ENCODE measurements at regions not wholly inside any gene's neighbourhood (a gene's known extent, or its start where the extent isn't known, plus 50 kb on each side); places are given as distances from the start of the nearest gene placed in this dataset.
A peak's percentile ranks its signal among the peaks of the same experiment; 100 is the strongest.
"Not testable (repeated sequence)": the region's sequence is repeated elsewhere in the genome, so short reads cannot be mapped to it uniquely, and the experiment has no call there.

DNA sequence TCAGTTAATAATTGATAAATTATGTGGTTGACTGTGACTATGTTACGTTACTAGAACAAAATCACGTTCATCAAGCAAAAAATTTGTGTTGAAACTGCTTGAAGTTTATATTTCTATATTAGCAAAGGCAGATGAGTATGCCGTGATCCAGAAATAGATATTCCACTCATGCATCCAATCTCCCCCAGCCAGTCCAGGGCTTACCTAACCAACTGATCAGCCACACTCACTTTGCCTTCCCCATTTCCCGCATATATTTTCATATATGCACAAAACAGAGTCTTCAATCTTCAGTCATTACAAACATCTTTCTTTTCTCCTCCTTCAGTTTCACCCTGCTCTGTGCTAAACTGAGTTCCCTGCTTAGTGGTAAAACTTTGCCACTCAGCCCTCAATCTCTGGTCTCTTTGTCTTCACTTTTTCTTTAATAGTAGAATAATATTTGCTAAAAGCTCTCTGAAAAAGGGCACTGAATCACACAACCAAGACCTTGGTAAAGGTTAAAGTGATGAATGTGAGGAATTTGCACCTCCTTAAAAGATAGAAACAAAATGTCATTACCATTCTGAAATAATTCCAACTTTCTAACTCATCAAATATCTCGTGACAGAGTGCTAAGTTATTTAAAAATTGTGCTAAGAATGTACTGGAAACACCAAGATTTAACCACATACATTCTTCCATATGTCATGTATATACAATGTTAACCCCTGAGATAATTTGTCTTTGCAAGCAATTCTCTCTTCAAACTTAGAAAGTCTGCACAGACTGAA is 893.2 kb upstream of the CRIM1 start:
- no peak for DNase-seq (ENCODE audit: low read depth in 2 of 3, low spot score in 1 of 3)

DNA sequence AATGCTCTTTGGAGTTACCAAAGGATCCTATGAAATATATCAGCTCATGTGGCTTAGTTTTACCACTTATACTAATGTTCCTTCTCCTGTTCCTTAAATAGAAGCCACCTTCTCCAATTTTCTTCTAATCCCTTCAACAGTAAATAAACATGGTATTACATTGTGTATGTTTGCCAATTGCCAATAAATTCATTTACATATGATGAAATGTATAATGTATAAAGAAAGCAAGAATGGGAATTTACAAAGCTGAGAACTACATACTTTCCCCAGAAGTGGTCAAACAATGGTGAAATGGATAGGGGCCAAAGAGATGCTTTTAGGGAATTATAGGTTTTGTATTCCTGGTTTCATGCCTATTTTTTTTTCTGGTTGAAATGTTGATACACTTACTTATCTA is 894.2 kb upstream of the CRIM1 start:
- DNase-seq (ENCODE audit: low read depth in 2 of 3, low spot score in 1 of 3) = no peak

DNA sequence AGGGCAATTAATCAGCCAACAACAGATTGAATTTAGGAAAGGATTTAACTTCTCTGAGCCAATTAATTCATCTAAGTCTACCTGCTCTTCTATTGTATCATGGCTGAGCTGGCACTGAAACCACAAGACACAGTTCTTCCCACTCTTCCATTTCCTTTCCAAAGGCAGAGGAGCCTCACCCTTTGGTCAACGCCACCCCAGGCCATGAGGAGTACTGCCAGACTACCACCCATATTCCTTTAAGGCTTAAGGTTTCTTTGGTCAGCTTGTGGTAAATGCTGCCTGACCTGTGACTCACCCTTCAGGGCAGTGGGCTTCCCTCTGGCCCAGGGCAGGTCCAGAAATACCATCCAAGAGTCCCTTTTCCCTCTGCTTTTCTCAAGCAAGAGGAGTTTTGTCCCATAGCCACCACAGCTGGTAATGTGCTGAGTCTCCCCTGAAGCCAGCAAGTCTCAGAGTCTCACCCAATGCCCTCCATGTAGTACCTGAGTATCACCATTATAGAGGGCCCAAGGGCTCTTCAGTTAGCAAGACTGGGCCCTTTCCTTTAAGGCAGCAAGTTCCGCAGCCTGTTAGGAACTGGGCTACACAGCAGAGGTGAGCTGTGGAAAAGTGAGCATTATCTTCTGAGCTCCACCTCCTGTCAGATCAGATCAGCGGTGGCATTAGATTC is 900.5 kb upstream of the CRIM1 start:
- DNase-seq (ENCODE audit: low read depth in 2 of 3, low spot score in 1 of 3) = no peak

DNA sequence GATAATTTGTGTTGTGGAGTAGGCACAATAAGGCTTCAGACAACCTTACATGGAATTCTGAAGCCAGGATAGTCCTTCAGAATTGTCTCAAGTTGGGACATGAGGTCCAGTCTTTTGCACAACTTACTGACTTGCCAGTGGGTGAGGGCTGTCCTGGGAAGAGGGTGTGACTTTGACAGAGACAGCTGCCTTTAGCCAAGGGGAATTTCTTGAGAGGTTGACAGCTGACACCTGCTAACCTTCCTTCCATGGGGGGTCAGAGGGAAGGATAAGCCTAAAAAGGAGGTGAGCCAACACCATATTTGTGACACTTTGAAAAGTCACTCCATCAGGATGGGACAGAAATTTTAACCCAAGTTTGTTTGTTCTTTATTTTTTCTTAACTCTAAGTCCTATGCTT is 907.8 kb upstream of the CRIM1 start:
- no peak for DNase-seq (ENCODE audit: low read depth in 2 of 3, low spot score in 1 of 3)

DNA sequence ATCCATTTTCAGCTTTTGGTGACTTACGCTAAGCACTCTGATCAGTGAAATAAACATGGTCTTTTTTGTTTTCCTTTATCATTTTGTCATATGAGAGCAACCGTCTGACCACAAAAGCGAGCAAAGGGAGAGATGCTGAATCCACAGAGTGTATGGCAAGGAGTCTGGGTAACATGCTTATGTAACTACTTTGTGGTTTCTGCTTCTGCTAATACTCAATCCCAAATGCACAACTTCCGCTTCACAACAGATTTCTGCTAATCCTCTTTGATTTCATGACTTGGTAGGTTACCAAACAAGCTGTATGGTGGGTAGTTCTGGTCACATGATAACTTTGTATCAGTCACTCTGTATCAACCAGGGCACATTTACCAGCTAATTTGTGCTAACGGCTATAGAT is 908.4 kb upstream of the CRIM1 start:
- DNase-seq (ENCODE audit: low read depth in 2 of 3, low spot score in 1 of 3) = no peak

DNA sequence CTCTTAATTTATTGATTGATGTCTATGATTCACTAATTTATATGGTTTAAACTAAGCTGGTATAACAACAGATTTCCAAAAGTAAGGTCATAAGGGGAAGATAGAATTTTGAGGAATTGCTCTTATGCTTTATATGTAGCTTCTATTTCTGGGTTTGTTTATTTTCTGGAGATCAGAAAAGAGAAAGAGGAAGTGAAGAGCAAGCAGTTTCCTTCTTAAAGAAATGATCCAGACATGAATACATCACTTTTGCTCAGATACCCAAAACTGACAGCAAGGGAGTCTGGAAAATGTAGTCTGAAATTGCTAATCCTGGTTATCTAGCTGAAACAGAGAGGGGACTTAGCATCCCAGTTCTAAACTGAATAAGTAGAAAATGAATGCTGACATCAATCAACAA is 912.5 kb upstream of the CRIM1 start:
- DNase-seq (ENCODE audit: low read depth in 2 of 3, low spot score in 1 of 3) = no peak

DNA sequence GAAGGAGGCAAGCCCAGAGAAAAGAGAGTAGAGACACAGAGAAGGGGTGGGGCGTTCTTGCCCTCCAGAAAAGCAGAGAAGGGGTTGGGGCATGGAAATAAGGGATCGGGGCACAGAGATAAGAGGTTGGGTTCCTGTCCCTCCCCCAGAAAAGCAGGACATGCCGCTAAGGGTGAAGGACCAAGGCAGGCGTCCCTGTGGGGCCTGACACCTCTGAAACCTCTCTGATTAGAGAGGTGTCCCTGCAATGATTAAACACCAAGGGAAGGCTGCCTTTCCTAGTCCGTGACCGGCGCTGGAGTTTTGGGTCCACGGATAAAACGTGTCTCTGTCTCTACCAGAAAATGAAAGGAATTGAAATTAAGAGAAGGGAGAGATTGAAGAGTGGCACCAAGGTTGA is 914.0 kb upstream of the CRIM1 start:
- not testable (repeated sequence) for DNase-seq (ENCODE audit: low read depth in 2 of 3, low spot score in 1 of 3)

DNA sequence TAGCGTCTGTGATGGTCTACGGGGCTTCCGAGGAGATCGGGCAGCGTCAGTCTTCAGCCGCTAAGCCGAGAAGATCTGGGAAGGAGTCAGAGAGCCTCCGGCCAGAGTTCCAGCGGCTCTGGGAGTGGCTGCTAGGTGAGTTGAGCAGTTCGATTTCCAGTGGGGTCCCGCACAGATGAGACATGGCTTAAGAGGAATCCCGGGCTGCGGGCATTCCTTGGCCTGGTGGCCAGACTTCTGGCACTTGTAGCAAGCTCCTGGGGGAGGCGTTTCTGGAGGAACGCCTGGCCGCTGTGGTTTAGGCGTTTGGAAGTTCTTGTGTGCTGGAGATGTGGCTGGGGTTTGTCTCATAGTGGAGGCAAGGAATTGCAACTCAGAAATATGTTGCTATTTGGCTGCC is 915.3 kb upstream of the CRIM1 start:
- DNase-seq (ENCODE audit: low read depth in 2 of 3, low spot score in 1 of 3) = not testable (repeated sequence)

DNA sequence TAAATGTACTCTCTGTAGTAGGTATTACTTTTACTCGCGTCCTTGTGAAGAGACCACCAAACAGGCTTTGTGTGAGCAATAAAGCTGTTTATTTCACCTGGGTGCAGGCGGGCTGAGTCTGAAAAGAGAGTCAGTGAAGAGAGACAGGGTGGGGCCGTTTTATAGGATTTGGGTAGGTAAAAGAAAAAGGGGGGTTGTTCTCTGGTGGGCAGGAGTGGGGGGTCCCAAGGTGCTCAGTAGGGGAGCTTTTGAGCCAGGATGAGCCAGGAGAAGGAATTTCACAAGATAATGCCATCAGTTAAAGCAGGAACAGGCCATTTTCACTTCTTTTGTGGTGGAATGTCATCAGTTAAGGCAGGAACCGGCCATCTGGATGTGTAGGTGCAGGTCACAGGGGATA is 918.7 kb upstream of the CRIM1 start:
- not testable (repeated sequence) for DNase-seq (ENCODE audit: low read depth in 2 of 3, low spot score in 1 of 3)

DNA sequence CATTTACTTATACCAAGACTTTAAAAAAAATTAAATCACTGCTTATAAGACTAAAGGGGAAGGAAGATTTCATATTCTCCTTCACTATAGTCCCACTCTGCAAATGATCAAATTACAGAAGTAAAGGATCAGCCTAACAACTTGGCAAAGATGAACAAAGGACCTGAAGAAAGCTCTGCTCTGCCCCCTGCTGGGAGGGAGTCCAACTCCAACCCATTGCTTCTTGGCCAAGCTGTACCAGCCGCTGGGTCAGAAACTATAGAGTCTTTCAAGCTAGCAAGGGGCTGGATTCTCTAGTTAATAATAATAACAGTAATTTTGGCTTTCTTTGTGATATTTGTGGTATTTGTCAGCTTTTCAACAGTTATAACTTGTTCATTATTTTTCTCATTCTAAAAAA is 927.0 kb upstream of the CRIM1 start:
- peak in 1 of 3 donors; percentile 12 for DNase-seq (ENCODE audit: low read depth in 2 of 3, low spot score in 1 of 3)

DNA sequence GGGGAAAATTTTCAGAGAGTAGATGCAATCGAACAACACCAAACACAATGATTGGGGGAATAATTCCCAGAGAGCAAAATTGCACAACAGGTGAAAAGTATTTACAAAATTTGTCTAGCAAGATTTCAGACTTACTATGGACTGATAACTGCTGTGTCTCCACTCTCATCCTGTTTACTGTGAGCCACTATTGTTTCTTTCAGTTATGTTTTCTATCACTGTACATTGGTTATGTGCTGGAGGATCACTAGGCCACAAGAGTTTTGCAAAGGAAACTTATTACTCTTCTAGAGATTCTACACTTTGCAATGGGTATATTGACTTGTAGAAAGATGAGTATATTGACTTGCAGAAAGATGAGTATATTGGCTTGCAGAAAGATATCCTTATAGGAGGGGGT is 934.1 kb upstream of the CRIM1 start:
- no peak for DNase-seq (ENCODE audit: low read depth in 2 of 3, low spot score in 1 of 3)

DNA sequence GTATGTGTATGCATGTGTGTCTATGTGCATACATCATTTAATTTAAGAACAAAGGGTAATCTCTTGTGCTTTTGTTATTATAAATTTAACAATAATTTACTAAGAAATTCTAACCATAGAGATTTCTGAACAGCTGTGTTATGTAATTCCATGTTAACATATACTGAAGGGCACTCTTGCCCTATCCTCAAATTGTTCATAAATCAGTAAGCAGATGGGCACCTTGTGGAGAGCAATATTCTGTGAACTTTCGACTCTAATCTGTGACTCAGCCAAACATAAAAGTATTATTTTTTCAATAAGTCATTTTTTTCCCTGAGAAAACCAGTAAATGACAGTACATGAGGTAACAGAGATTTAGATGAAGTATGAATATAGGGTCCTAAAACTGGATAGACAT is 938.3 kb upstream of the CRIM1 start:
- DNase-seq (ENCODE audit: low read depth in 2 of 3, low spot score in 1 of 3) = no peak

DNA sequence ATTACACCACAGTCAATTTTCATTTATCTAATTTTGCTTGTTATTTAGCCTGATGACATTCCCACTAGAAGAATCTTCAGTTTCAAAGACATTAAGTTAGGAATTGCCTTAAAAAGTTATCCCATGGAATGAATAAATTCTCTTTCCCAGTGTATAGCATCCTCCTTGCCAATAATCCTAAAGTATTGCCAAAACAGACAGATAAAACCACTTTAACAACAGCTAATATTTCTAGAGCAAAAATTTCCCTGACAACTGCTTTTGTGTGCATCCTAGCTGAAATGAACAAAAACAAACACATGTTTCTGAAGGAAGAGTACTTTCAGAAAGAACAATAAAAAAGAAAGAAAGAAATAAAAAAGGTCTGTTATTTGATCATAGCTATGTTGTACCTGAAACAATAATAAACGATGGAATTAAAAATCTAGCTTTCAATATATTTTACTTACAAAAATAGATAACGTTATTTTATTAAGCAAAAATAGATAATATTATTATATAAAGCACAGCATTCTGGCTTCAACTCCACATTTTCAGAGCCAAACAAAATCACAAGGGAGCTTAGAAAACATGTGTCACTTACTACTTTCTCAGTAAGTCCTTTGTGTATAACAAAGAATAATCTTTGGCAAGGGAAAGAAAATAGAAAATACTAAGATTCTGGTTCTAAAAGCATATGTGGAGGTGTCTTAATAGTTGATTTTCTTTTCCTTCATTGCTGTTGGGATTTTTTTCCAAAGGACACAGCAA is 939.0 kb upstream of the CRIM1 start:
- no peak for DNase-seq (ENCODE audit: low read depth in 2 of 3, low spot score in 1 of 3)

DNA sequence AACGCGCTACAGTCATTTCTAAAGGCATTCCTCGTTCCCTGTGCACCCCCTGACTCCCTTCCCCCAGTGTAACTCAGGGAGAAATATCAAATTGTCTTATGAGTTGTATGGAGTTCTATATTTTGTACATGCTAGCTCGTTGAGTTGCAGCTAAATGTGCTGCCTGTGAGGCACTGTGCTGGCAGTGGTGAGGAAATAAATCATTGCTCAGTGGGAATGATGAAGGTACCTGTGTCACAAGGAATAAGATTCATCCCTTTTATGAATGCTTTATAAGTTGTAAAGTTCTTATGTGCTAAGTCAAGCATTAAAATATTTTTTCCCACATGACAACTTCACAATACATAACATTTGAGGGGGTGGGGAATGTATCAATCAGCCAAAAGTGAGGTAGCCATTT is 939.6 kb upstream of the CRIM1 start:
- DNase-seq (ENCODE audit: low read depth in 2 of 3, low spot score in 1 of 3) = no peak

DNA sequence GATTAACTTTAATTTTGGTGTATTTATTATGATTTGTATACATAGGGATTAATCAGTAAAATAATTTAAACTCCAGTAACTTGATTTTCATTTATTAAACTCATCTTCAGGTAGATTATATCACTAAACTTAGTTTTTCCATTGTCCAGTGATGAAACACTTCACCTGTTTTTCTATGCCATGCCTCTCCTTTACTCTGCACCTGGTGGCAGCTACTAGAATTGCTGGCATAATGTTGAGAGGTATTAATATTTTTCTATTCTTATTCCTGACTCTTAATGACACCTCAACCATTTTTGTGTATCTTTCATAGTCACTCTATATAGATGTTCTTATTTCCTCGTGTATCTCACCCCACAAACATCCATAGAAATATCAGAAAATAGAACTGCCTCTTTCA is 940.3 kb upstream of the CRIM1 start:
- DNase-seq (ENCODE audit: low read depth in 2 of 3, low spot score in 1 of 3) = no peak

DNA sequence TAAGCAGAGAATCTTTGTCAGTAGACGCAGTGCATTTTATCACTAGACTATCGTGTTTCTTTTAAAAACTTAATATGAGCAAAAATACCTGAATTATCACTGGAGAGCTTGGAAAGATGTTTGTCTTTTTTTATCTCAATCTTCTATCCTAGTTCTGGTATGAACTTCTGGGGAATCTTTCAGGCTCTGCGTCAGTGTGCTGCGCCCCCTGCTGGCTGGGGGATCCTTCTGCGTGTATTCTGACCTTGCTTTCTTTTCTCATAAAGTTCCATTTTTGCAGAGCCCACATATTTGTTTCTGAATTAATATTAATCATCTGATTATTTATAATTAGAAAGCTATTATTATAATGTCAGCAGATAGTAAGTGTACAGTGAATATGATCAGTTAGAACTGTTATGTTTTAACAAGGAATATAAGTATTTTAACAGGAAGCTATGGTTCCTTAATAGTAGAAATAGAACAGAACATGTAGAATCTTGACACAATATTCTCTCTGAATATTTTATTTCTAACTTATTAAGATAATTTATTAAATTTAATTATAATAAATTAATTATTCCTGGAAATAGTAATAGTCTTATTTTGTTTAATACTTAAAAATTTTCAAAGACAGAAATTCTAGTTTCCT is 945.0 kb upstream of the CRIM1 start:
- DNase-seq (ENCODE audit: low read depth in 2 of 3, low spot score in 1 of 3) = peak in 2 of 3 donors; percentile 30 to 39

DNA sequence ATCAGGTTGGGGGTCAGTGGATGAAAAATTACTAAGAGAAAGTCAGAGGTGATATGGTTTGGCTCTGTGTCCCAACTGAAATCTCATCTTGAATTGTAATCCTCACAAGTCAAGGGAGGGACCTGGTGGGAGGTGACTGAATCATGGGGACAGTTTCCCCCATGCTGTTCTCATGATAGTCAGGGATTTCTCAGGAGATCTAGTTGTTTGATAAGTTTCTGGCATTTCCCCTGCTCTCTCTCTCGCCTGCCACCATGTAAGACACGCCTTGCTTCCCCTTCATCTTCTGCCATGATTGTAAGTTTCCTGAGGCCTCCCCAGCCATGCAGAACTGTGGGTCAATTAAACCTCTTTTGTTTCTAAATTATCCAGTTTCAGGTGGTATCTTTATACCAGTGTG is 945.8 kb upstream of the CRIM1 start:
- no peak for DNase-seq (ENCODE audit: low read depth in 2 of 3, low spot score in 1 of 3)

DNA sequence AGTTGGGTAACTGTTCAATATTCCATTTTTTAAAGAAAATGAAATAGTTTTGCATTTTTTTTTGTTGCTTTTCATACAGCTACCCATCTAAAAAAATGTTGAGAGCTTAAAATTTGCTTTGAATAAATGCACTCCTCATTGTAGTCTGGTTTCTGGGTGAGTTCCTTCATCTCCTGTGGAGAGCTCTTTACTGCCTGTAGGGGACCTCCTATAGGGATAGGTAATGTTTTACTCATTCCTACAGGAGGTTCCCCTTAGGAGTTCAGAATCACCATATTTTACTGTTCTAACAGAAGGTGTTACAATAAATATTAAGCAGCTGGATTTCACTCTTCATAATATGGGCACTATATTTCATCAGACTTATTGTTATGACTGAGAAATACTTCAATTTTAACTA is 947.3 kb upstream of the CRIM1 start:
- DNase-seq (ENCODE audit: low read depth in 2 of 3, low spot score in 1 of 3) = no peak

DNA sequence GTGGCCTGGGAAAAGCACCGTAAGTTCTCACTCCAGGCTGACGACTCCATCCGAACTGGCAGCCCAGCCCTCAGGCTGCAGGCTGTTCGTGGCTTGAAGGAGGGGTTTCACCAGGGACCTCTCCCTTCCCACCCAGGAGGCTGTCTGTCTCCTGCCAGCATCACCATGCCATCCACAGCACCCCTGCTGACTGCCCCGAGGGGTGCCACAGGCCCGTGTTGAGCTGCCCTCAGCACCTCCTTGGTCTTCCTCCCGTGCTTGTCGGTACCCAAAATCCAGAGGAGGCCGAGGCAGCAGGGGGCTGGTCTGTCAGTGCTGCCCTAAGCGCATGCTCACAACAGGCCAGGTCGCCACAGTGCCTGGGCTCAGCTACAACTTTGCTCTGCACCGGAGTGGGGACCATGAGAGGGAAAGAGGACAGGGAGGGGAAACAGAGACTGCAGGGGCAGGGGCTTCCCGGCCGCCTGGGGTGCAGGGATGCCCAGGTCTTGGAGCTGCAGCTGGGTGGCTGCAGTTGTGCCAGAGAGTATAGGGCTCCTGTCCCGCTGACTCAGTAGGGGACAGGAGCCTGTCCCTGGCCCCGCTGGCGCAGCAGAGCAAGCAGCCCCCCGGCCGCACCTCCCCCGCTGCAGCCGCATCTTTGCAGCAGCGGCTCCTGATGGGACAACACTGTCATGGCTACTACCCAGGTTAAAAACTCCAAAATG is 963.7 kb upstream of the CRIM1 start:
- DNase-seq (ENCODE audit: low read depth in 2 of 3, low spot score in 1 of 3) = no peak

DNA sequence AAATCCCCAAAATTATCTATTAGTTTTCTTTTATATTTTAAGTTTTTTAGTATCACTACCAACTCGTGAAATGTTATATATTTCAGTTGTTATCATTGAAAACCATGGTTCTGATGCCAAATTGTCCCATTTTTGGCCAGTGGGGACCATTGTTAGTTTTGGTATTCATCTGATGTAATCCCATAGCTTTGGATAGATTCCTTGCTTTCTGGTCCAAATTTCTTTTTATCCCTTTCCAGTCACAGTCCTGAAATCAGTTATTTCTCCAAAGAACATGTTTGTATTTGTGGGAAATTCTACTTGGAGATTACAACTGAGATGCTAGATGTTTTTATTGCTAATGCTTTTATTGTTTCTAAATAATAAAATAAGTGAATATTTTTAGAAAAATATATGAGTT is 976.8 kb upstream of the CRIM1 start:
- no peak for DNase-seq (ENCODE audit: low read depth in 2 of 3, low spot score in 1 of 3)

DNA sequence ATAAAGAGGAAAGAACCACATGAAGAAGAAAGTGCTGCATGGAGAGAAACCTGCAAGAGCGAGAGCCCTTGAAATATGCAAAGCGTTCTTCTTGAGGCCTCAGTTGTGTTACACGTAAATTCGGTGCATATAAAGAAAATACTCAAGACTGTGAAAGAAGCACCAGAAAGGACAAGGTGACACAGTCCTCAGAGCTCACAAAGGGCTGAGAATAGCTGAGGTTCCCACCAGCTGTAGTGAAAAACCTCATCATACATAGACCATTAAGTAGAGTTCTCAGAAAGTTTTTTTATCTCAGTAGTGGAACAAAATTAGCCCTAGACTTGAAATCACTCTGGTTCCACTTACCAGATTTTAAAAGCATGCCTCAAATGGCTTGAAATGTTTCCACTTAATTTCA is 980.7 kb upstream of the CRIM1 start:
- no peak for DNase-seq (ENCODE audit: low read depth in 2 of 3, low spot score in 1 of 3)

Data from stimulated activated CD4-positive, alpha-beta T cell treated with anti-CD3 and anti-CD28 coated beads, Interleukin-12 subunit alpha, Interleukin-12 subunit beta, amount 100 ng/mL, for 48 hours (primary cell).